ENCODE measurements at regions not wholly inside any gene's neighbourhood (a gene's known extent, or its start where the extent isn't known, plus 50 kb on each side); places are given as distances from the start of the nearest gene placed in this dataset.

GRCh38 chr20:56800088-56800487 lies 171.0 kb downstream of the TFAP2C start:
- Histone ChIP-seq H3K79me2 (ENCODE audit: insufficient read depth, low read length) (no peaks in the 10 kb centered on the region), H3K4ac (ENCODE audit: low read depth, low read length) (no peak overlapping the region), H2BK120ac (ENCODE audit: low read depth, low read length, poor library complexity, severe bottlenecking) (no peak overlapping the region), H3K4me1 (ENCODE audit: insufficient read depth, low read length) (peaks cover 2% of the 10 kb centered on the region; the same call in 1 of the 2 replicates), H3K14ac (ENCODE audit: insufficient read depth, low read length) (no peak overlapping the region), H3K9me3 (ENCODE audit: control insufficient read depth, low read depth, low read length) (no peaks in the 10 kb centered on the region), H3K27ac (ENCODE audit: insufficient read length, low read depth, low read length) (no peak overlapping the region), H3T11ph (ENCODE audit: low read length) (no peak overlapping the region), H4K5ac (ENCODE audit: insufficient read length, low read depth, low read length) (no peak overlapping the region), H4K91ac (ENCODE audit: insufficient read length, low read depth, low read length) (no peak overlapping the region), H2AFZ (ENCODE audit: low read length) (no peak overlapping the region), H3K79me1 (ENCODE audit: insufficient read depth, low read depth, low read length, poor library complexity, severe bottlenecking) (no peaks in the 10 kb centered on the region), H4K8ac (replicated peaks; ENCODE audit: insufficient read length, low read depth, low read length) (no peak overlapping the region), H4K20me1 (ENCODE audit: control insufficient read depth, insufficient read depth, insufficient read length) (no peaks in the 10 kb centered on the region), H3K23ac (ENCODE audit: insufficient read length, low read depth, low read length) (no peak overlapping the region), H2BK12ac (ENCODE audit: insufficient read length, low read depth, low read length) (no peak overlapping the region), H3K56ac (ENCODE audit: insufficient read length, low read depth, low read length) (no peak overlapping the region), H2BK15ac (ENCODE audit: low read depth, low read length) (no peak overlapping the region), H2BK5ac (ENCODE audit: insufficient read length, low read length) (no peak overlapping the region), H3K9ac (ENCODE audit: extremely low read depth, insufficient read length, low read length) (no peak overlapping the region), H3K23me2 (ENCODE audit: insufficient read length, low read depth, low read length, poor library complexity, severe bottlenecking) (no peaks in the 10 kb centered on the region), H3K18ac (ENCODE audit: insufficient read length, low read depth, low read length) (no peak overlapping the region), H3K27me3 (ENCODE audit: insufficient read depth, low read length) (no peaks in the 10 kb centered on the region), H2AK5ac (ENCODE audit: insufficient read length, low read length) (no peak overlapping the region), H2BK20ac (ENCODE audit: low read depth, low read length, poor library complexity, severe bottlenecking) (no peak overlapping the region), H3K4me2 (ENCODE audit: insufficient read depth, insufficient read length, low read length) (no peak overlapping the region)
- H3K4me1 Mint-ChIP-seq: peaks cover 3 to 10% of the 10 kb centered on the region in 2 experiments
- H3K4me3 Mint-ChIP-seq: no peak overlapping the region
- H3K27ac Mint-ChIP-seq: no peak overlapping the region
- TF ChIP-seq CTCF (conservative IDR thresholded peaks at IDR 0.05): no peak; the same call in 2 of the 3 replicates
- H3K9me3 Mint-ChIP-seq: peaks cover 10 to 12% of the 10 kb centered on the region in 2 experiments
- peaks cover 4 to 12% (median 5%) of the 10 kb centered on the region in 3 experiments; a peak in 5 of 7 replicates for H3K36me3 Mint-ChIP-seq (ENCODE audit: insufficient read depth in 1 of 3, low read depth in 3 of 3)
- no peak for DNase-seq
- peaks cover 5% of the 10 kb centered on the region for H3K27me3 Mint-ChIP-seq (ENCODE audit: low read depth)
- no CpG with 5 or more reads among the region's 4 CpGs for WGBS (ENCODE audit: extremely low coverage, insufficient read length, low lambda C conversion rate)
